HCT116 (cell line): ENCODE measurements at regions not wholly inside any gene's neighbourhood (a gene's known extent, or its start where the extent isn't known, plus 50 kb on each side); places are given as distances from the start of the nearest gene placed in this dataset.

Source experiments
- ATAC-seq: fragments of 200-7000 bp; cut with Tn5 transposase; 2 replicates; pipeline ENCODE4 v1.9.1; 2020; ENCODE audit warnings: mild to moderate bottlenecking, moderate library complexity
- BruUV-seq: library from RNA; stranded (reverse); fragments of 400-500 nt; replicated peaks from 2 replicates; lab custom pipeline; 2021; lab: Mats Ljungman, UMichigan
- CTCF ChIA-PET: fragments of 300-600 bp; sonication (Branson Sonifier 250); formaldehyde crosslinking; loops from one replicate; lab custom pipeline; 2021; ENCODE audit warnings: antibody characterized with exemption; lab: Charles Lee
- POLR2A ChIA-PET: fragments of 300-600, 350-600 bp; sonication (Branson Sonifier 250); formaldehyde crosslinking; loops from one replicate; lab custom pipeline; 2021; ENCODE audit warnings: antibody characterized with exemption; lab: Charles Lee
- RAD21 ChIA-PET, 2 experiments: fragments of 300-600 bp; sonication (Branson Sonifier 250); formaldehyde crosslinking; loops; one replicate each; lab custom pipeline; 2023; ENCODE audit warnings: low total read pairs in 2 of 2; ENCODE audit not compliant: uncharacterized antibody in 2 of 2, unreplicated experiment in 2 of 2, low non-redundant PET in 1 of 2; lab: Charles Lee
- DNase-seq: peaks from one replicate; pipeline ENCODE4 v3.0.0-alpha.2; 2010; ENCODE audit warnings: low read depth, low spot score
- H2AFZ ChIP-seq: fragments of 200-600 bp; shearing (Covaris generic), sonication (generic); 2 replicates; pipeline ENCODE4 v1.6.1; 2017; ENCODE audit warnings: low read depth, mixed run types, mixed read lengths, antibody characterized with exemption, low read length; ENCODE audit not compliant: poor library complexity, severe bottlenecking
- H3K27ac ChIP-seq: 2 replicates; pipeline ENCODE4 v1.5.1; 2012; ENCODE audit warnings: low read depth, low read length
- H3K27me3 ChIP-seq: fragments of 200-600 bp; sonication (generic); 2 replicates; pipeline ENCODE4 v1.6.1; 2016; ENCODE audit warnings: mixed run types, low read length, mixed read lengths; ENCODE audit not compliant: insufficient read depth
- H3K36me3 ChIP-seq, 2 experiments: fragments of 200-500 bp in 1 of 2; fragments of 200-600 bp in 1 of 2; sonication (Bioruptor generic) in 1 of 2; sonication (generic) in 1 of 2; 2 replicates each; pipeline versions ENCODE4 v1.5.1 to v1.6.1; 2014 to 2016; ENCODE audit warnings: low read length in 2 of 2, inconsistent platforms in 1 of 2, mixed read lengths in 1 of 2, mixed run types in 1 of 2; ENCODE audit not compliant: insufficient read depth in 2 of 2, control insufficient read depth in 1 of 2
- H3K4me1 ChIP-seq, 2 experiments: fragments of 200-600 bp in 1 of 2; sonication (generic) in 1 of 2; 2 replicates each; pipeline versions ENCODE4 v1.5.1 to v1.6.1; 2012 to 2017; ENCODE audit warnings: low read length in 2 of 2, inconsistent platforms in 1 of 2, mild to moderate bottlenecking in 1 of 2, mixed read lengths in 1 of 2, mixed run types in 1 of 2, moderate library complexity in 1 of 2; ENCODE audit not compliant: insufficient read depth in 2 of 2, control insufficient read depth in 1 of 2
- H3K4me2 ChIP-seq: fragments of 200-600 bp; sonication (generic); 2 replicates; pipeline ENCODE4 v1.6.1; 2017; ENCODE audit warnings: mixed run types, low read length, mixed read lengths
- H3K4me3 ChIP-seq, 2 experiments: fragments of 200-600 bp in 1 of 2; sonication (generic) in 1 of 2; replicated peaks in 1 of 2; 2 replicates each; pipeline ENCODE4 v1.5.1; 2011 to 2016; ENCODE audit warnings: low read length in 2 of 2, control low read depth in 1 of 2, low read depth in 1 of 2, mild to moderate bottlenecking in 1 of 2, mixed read lengths in 1 of 2, mixed run types in 1 of 2
- H3K79me2 ChIP-seq: fragments of 200-600 bp; sonication (generic); 2 replicates; pipeline ENCODE4 v1.6.1; 2017; ENCODE audit warnings: mild to moderate bottlenecking, mixed run types, low read length, moderate library complexity, mixed read lengths; ENCODE audit not compliant: insufficient read depth
- H3K9ac ChIP-seq: fragments of 200-600 bp; sonication (generic); 2 replicates; pipeline ENCODE4 v1.6.1; 2016; ENCODE audit warnings: low read length, mixed read lengths
- H3K9me2 ChIP-seq: fragments of 200-600 bp; sonication (generic), shearing (Covaris generic); 2 replicates; pipeline ENCODE4 v1.6.1; 2017; ENCODE audit warnings: mixed run types, mild to moderate bottlenecking, moderate library complexity; ENCODE audit not compliant: insufficient read depth
- H3K9me3 ChIP-seq, 2 experiments: fragments of 200-500 bp in 1 of 2; fragments of 200-600 bp in 1 of 2; sonication (Bioruptor generic) in 1 of 2; sonication (generic) in 1 of 2; 2 replicates each; pipeline ENCODE4 v1.6.1; 2014 to 2017; ENCODE audit warnings: low read length in 2 of 2, mixed read lengths in 2 of 2, inconsistent platforms in 1 of 2, low read depth in 1 of 2, mild to moderate bottlenecking in 1 of 2, mixed run types in 1 of 2, moderate library complexity in 1 of 2; ENCODE audit not compliant: control insufficient read depth in 1 of 2, insufficient read depth in 1 of 2
- H4K20me1 ChIP-seq: fragments of 200-600 bp; sonication (generic), shearing (Covaris generic); 2 replicates; pipeline ENCODE4 v1.6.1; 2017; ENCODE audit warnings: mixed run types, mild to moderate bottlenecking, moderate library complexity; ENCODE audit not compliant: insufficient read depth
- ATF3 ChIP-seq: IDR thresholded peaks from 2 replicates; pipeline ENCODE4 v1.6.1; 2012
- CTCF ChIP-seq, 3 experiments: fragments of 200-600 bp in 1 of 3; sonication (generic) in 1 of 3; IDR thresholded peaks in 2 of 3; conservative IDR thresholded peaks in 1 of 3; 2 replicates each; pipeline ENCODE4 v1.5.1; 2012 to 2017; ENCODE audit warnings: low read depth in 2 of 3, low read length in 2 of 3, antibody characterized with exemption in 1 of 3, borderline replicate concordance in 1 of 3, control low read depth in 1 of 3, mild to moderate bottlenecking in 1 of 3, mixed read lengths in 1 of 3, mixed run types in 1 of 3, moderate library complexity in 1 of 3; ENCODE audit not compliant: insufficient read depth in 1 of 3
- ELF1 ChIP-seq: IDR thresholded peaks from 2 replicates; pipeline ENCODE4 v1.6.1; 2012; ENCODE audit warnings: low read depth, borderline replicate concordance
- FOSL1 ChIP-seq: IDR thresholded peaks from 2 replicates; pipeline ENCODE4 v1.6.1; 2012; ENCODE audit warnings: low read depth
- JUND ChIP-seq: IDR thresholded peaks from 2 replicates; pipeline ENCODE4 v1.6.1; 2012
- POLR2A ChIP-seq: IDR thresholded peaks from 2 replicates; pipeline ENCODE4 v1.7.0; 2011; ENCODE audit warnings: borderline replicate concordance; ENCODE audit not compliant: insufficient read depth, insufficient read length; ENCODE audit errors: extremely low read depth
- SRF ChIP-seq: IDR thresholded peaks from 2 replicates; pipeline ENCODE4 v1.6.1; 2012; ENCODE audit warnings: low read depth
- YY1 ChIP-seq: IDR thresholded peaks from 2 replicates; pipeline ENCODE4 v1.6.1; 2011; ENCODE audit warnings: low read length, low read depth, moderate library complexity, mild to moderate bottlenecking; ENCODE audit not compliant: insufficient replicate concordance; ENCODE audit errors: extremely low read depth
- ZFX ChIP-seq: fragments of 450-650 bp; IDR thresholded peaks from 2 replicates; pipeline ENCODE4 v1.6.1; 2017
- ZNF274 ChIP-seq: fragments of 200-500 bp; sonication (Bioruptor generic); IDR thresholded peaks from 2 replicates; pipeline ENCODE4 v1.6.1; 2014; ENCODE audit warnings: mild to moderate bottlenecking, low read depth, low read length, inconsistent platforms
- intact Hi-C: fragments of 100-400 bp; cut with micrococcal nuclease; formaldehyde crosslinking; loops from 2 replicates; pipeline ENCODE4 v1.10.0; 2022
- TF ChIP-seq, protein P1 (sequence below): IDR thresholded peaks from 2 replicates; pipeline ENCODE4 v1.6.1; 2011; ENCODE audit warnings: mild to moderate bottlenecking, low read length, moderate library complexity; ENCODE audit not compliant: insufficient replicate concordance; ENCODE audit errors: extremely low read depth

GRCh38 chr6:54716010-54716409 is 130.6 kb upstream of the FAM83B start:
- Histone ChIP-seq H4K20me1 (no peaks in the 10 kb centered on the region), H3K4me2 (no peak overlapping the region), H3K27ac (no peak overlapping the region), H3K4me1 (peaks cover 0 to 4% of the 10 kb centered on the region in 2 experiments; a peak in 1 of 4 replicates), H3K4me3 (no peak overlapping the region), H3K9me2 (no peaks in the 10 kb centered on the region), H3K9ac (no peak overlapping the region), H2AFZ (no peak overlapping the region), H3K27me3 (no peaks in the 10 kb centered on the region), H3K36me3 (no peaks in the 10 kb centered on the region), H3K9me3 (no peaks in the 10 kb centered on the region), H3K79me2 (no peaks in the 10 kb centered on the region)
- intact Hi-C loops, result loop anchor here (10.0 kb wide), 1 partner anchor 129 kb away; the partner anchor contains the start of gene FAM83B
- no TSS peak for BruUV-seq
- CTCF ChIA-PET, result no interaction called here
- TF ChIP-seq ATF3, result no peak
- TF ChIP-seq SRF, result no peak
- no peak for TF ChIP-seq FOSL1
- TF ChIP-seq, protein P1, sequence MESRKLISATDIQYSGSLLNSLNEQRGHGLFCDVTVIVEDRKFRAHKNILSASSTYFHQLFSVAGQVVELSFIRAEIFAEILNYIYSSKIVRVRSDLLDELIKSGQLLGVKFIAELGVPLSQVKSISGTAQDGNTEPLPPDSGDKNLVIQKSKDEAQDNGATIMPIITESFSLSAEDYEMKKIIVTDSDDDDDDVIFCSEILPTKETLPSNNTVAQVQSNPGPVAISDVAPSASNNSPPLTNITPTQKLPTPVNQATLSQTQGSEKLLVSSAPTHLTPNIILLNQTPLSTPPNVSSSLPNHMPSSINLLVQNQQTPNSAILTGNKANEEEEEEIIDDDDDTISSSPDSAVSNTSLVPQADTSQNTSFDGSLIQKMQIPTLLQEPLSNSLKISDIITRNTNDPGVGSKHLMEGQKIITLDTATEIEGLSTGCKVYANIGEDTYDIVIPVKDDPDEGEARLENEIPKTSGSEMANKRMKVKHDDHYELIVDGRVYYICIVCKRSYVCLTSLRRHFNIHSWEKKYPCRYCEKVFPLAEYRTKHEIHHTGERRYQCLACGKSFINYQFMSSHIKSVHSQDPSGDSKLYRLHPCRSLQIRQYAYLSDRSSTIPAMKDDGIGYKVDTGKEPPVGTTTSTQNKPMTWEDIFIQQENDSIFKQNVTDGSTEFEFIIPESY, result no peak
- TF ChIP-seq CTCF (IDR thresholded peaks at IDR 0.05 in 2 of 3, conservative IDR thresholded peaks at IDR 0.05 in 1 of 3; ENCODE audit: borderline replicate concordance in 1 of 3, insufficient read depth in 1 of 3, low read depth in 2 of 3, low read length in 2 of 3), result no peak
- TF ChIP-seq JUND, result no peak
- TF ChIP-seq YY1, result no peak
- no peak for TF ChIP-seq POLR2A
- TF ChIP-seq ZFX, result no peak
- no peak for TF ChIP-seq ZNF274
- TF ChIP-seq ELF1, result no peak
- ATAC-seq (no peak), DNase-seq (no peak)
- RAD21 ChIA-PET, result no interaction called here
- POLR2A ChIA-PET, result interaction anchor here (0.7 kb wide), 1 partner anchor 120 kb away, joined by 3 read pairs; no protein-coding TSS in a partner anchor
